Activated T-helper 1 cell treated with Interleukin-2 at 50 U/mL for 16 hours (primary cell): ENCODE measurements at regions not wholly inside any gene's neighbourhood (a gene's known extent, or its start where the extent isn't known, plus 50 kb on each side); places are given as distances from the start of the nearest gene placed in this dataset.
A peak's percentile ranks its signal among the peaks of the same experiment; 100 is the strongest.

Experiments used
- DNase-seq: peaks from one replicate; pipeline ENCODE4 v3.0.0-alpha.2; 2020; ENCODE audit warnings: low read depth

DNA sequence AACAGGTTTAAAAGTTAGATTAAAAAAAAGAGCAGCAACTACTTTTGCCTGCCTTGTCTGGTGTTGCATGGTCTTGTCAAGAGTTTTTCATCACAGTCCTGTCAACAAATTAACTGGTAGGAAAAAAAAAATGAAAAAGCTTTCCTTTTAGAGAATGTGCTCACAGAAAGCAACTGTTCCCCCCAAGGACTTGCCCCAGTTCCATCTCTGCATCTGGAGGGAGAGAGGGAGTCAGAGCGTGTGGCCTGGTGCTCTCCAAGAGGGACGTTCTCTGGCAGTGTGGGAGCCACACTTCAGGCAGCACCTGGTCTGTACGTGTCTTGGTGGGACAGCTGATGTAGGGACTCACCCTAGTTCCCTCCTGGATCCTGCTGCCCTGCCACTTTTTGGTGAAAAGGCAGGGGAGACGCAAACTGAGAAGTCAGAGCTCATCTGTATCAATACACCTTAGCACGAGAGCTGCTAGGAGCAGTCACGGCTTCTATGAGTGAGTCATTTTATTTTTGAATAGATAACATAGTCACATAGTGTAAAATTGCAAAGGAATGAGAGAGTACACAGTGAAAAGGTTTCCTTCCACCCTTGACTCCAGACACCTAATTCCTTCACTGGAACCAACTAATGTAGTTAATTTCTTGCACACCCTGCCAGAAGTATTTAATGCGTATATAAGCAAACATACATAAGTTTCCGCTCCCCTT lies 172.5 kb upstream of the MGAT5 start:
- no peak for DNase-seq

DNA sequence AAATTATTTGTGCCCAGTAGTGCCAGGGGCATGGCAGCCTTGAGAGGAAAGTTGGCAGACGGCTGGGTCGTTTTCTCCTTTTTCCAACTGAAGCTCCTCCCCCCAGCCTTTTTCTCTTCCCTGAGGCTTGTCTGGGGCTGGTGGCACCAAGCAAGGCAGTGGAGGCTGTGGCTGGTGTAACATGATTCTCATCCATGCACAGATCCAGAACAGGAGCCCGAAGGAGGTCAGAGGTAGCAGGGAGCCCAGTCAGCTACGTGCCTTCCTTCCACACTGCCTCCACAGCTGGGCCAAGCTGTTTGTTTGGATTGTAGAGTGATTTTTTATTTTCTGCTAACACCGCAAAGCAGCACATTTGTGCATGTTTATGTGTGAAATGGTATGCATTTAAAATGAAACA lies 170.3 kb upstream of the MGAT5 start:
- DNase-seq, result no peak

DNA sequence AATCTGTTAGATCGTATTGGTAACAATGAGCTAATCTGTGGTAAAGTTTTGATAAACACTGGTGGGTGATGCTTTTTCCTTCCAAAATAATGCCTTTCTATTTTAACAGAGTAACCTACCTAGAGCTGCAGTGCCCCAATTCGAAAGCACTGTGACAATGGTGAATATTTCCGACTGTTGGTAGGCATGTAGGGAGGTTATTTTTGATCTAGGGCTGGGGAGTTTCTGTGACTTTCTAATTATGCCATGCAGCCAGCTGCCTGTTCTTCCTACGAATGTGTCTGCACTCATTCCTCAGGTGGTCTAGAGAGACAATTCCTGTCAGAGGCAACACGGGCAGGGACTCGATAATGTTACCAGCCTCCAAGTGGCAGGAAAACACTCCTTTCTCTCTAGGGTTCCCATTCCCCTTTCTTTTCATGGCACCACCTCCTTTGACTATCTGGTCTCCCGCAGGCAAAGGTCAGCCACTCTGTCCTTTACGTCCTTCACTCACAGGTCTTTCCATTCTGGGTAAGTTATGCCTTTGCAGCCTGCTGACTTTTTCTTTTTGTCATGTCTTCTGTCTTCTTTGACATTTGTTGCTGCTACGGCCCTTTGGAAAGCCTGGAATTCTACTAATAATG lies 167.2 kb upstream of the MGAT5 start:
- DNase-seq, result no peak

DNA sequence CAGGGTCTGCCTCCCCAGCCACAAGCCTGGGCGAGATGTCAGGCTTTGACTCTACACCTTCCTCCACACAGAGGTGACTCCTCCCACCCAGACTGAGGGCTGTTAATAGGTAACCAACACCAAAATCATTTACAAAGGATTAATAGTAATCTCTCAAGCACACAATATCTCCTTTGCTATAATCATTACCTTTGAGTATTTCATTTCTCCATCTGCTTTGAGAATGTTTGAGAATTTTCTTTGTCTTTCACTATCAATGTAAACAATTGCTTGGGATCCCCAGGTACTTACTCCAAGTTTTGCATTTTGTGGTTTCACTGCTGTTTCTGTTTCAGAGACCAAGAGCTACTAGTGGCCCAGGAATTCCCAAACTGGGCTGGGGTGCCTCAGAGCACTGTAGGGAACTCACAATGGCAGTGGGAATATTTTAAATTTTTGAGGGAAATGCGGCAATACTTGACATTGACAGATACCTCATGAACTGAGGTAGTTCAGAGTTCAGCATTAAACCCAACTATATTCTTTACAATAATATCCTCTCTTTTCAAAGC lies 166.4 kb upstream of the MGAT5 start:
- no peak for DNase-seq

DNA sequence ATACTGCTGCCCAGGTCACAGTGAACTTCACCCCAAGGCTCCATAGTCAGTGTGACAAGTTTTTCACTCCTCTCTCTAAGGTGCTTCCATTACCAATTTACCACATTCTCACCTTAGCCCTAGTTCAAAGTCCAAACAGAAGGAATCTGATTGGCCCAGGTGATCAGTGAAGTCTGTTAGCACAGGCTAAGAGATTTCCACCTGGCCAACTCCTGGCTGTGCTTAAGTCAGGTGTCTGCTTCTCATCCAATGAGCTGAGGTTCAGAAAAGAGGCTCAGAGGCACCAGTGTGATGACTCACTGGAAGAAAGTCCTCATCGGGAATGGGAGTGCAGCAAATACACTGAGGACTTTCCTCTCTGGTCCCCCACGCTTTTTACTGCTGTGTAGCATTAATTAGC lies 164.4 kb upstream of the MGAT5 start:
- no peak for DNase-seq

DNA sequence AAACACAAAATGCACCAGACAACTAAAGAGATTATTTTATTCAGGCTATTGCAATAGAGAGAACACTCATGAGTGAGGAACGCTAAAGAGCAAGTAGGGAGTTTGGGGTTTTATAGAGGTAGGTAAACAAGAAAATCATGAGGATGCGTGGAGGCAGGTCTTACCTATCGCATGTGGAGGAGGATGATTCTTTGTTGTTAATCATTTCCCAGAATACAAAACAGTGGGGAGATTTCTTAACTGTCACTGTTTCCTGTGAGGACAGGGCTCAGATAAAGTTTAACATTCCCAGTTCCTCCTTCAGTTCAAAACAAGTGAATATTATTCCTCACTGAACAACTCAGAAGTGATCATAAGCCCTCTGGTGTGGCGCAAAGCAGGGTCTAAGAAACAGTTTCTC lies 156.1 kb upstream of the MGAT5 start:
- no peak for DNase-seq

DNA sequence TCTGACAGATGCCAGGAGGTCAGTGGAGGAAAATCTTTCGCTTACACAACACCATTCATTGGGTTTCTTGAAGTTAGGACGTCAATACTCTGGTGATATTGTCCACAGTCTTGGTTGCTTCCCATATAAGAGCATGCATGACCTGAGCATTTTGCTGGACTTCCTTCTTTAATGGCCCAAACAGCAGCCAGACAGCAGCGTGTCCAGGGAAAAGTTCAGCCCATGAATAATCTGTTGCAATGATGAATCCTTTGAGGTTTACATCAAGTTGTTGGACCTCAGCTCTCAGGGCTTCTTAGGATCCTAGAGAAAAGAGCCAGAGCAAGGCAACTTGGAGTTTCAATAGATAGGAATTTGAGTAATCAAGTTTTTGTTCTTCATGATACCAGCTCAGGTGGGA lies 155.6 kb upstream of the MGAT5 start:
- no peak for DNase-seq

DNA sequence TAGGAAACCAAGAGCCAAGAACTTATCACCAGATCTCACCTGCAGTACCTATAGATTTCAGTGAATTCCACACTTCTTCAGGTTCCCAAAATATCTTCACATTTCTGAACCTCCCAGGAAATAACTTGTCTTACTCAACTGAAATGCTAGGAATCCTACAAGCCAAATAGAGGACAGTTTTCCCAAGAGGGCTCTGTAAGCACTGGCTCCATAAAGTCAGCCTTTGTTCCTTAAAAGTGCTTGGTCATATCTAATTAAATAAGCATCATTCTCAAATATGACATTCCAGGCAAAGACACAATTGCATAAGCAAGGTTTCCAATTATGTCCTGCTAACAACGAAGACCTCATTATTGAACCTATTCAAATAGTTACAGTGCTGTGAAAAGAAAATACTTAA lies 154.6 kb upstream of the MGAT5 start:
- no peak for DNase-seq

DNA sequence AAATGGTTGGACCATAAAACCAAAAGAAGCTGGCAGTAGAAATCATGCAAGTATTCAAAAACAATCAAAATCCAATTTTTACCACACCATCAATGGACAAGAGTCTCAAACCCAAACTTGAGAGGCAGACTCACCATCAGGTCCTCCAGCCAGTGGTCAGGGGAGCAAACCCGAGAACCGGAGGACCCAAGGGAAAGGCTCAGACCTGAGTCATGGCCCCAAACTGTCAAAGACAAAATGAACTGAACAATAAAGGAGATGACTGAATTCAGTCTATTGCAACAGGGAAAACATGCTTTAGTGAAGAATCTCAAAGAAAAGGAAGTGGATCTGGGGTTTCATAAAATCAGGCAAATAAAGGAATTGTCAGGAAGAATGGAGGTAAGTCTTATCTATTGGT lies 150.7 kb upstream of the MGAT5 start:
- no peak for DNase-seq

DNA sequence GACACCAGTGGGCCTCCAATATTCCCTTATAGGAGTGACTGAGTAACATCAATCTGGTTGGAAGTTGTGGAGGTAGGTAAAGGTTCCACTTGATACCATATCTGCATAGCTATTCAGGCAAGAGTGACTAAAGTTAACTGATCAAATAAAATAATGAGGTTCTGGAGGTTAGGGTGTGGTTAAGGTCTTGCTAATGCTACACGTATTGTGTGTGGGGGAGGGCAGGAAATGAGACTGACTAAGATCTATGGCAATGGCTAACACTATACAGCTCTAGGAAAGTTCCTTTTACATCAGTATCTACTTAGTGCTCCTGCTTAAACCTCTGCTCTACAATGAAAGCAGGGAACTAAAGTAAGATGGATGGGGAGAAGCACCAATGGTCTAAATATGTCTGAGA lies 149.1 kb upstream of the MGAT5 start:
- no peak for DNase-seq

DNA sequence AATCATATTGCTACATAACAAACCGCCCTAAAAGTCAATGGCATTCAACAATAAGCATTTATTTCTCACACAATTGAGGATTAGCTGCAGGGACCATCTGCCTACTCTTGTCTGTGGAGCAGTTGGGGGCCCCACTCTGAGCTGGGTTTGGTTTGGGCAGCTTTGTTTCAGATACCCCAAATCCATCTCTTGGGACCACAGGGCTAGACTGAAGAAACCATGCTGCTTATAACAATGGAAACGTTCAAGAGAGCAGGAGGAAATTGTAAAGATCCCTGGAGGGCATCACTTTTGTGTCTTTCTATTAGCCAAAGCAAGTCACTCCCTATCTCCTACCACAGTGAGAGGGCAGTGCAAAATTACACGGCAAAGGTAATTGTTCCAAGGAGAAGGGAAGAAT lies 146.5 kb upstream of the MGAT5 start:
- DNase-seq, result no peak

DNA sequence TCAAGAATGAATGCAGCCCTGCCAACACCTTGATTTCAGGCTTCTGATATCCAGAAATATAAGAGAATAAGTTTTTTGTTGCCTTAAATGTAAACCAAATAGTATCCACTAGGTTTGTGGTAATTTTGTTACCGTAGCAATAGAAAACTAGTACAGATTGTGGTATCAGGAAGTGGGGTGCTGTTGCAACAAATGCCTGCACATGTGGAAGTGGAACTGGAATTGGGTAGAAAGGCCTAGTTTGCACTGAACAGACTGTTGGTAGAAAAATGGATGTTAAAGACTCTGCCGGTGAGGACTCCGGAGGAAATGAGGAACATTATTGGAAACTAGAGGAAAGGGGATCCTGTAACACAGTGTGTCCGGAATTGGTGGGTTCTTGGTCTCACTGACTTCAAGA lies 145.8 kb upstream of the MGAT5 start:
- DNase-seq, result no peak

DNA sequence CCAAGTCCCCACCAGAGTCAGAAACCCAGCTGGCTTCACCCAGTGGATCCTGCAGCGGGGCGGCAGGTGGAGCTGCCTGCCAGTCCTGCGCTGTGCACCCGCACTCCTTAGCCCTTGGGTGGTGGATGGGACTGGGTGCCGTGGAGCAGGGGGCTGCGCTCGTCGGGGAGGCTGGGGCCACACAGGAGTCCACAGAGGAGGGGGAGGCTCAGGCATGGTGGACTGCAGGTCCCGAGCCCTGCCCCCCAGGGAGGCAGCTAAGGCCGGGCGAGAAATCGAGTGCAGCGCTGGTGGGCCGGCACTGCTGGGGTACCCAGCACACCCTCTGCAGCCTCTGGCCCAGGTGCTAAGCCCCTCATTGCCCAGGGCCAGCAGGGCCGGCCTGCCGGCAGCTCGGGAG lies 144.6 kb upstream of the MGAT5 start:
- DNase-seq, result no peak

DNA sequence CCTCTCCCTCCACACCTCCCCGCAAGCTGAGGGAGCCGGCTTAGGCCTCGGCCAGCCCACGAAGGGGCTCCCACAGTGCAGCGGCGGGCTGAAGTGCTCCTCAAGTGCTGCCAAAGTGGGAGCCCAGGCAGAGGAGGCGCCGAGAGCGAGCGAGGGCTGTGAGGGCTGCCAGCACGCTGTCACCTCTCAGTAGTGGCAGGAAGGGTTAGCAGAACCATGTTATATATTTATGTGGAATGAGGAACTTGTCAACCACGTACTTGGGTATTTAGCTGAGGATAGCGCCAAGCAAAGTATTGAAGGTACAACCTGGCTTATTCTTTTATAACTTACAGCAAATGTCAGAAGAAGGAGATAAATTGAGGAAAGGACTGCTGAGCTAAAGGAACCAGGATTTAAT lies 144.1 kb upstream of the MGAT5 start:
- no peak for DNase-seq

DNA sequence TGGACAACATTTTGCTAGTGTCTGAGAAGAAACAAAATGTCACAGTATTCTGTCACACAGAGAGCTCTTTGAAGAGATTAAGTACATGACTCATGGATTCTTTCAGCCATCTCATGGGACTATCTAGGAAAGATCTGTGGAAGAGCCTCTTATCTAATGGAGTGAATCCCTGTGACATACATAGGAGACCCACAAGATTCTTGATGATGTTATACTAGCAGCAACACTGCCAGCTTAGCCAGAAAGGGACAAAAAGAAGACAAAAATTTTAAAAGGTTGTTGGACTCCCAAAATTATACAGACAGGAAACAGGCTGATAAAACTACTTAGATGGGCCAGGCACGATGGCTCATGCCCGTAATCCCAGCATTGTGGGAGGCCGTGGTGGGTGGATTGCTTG lies 143.3 kb upstream of the MGAT5 start:
- DNase-seq, result no peak

DNA sequence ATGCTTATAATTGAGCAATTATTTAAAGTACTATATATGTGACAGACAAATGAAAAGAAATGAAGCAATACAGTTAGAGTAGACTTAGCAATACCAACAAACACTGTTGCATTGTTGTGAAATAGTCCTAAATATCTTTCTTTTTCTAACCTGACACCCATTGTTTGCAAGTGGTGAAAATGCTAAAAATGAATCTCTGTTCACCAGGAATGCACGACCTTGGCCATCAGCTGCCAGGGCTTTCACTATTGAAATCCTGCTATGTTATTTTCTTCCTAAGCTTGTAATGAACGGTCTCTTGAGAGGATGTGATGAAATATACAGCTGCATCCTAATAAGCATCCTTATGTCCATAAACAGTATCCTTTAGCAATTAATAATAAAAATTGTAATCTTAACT lies 136.2 kb upstream of the MGAT5 start:
- DNase-seq, result no peak

DNA sequence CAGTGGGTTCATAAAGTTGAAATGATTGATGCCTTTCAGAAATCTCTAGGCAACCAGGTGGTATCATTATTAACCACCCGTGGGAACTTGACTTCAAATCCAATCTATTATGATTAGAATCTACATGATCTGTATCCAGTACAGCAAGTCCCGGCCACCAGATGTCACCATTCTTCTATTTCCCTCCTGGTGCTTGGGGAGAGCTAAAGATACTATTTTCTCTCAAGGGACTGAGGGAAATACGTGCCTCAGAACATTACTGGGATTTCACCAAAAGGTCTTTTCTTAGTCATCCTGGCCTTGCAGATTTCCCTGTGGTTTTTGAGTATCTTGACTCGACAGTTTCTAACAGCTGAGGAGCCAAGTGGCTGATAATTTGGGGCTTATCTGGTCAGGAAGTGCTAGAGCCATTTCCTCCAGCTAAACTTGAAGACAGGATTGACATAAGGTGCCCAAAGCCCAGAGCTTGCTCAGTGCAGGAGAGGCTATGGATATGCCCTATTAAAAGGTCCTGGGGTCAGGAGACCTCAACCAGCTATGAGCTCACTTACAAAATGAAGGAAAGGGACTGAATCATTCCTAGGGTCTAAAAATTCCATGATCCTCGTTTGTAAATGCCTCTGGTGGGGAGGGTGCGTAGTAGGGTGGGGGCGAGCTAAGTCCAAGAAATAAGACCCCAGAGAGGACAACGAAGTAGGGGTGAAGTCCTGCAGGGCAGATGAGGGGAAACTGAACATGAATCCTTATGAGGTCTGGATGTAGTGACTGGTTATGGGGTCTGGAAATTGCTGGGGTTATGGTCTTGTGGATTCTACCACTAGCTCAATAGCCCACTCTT lies 135.4 kb upstream of the MGAT5 start:
- DNase-seq, result peak; percentile 64

DNA sequence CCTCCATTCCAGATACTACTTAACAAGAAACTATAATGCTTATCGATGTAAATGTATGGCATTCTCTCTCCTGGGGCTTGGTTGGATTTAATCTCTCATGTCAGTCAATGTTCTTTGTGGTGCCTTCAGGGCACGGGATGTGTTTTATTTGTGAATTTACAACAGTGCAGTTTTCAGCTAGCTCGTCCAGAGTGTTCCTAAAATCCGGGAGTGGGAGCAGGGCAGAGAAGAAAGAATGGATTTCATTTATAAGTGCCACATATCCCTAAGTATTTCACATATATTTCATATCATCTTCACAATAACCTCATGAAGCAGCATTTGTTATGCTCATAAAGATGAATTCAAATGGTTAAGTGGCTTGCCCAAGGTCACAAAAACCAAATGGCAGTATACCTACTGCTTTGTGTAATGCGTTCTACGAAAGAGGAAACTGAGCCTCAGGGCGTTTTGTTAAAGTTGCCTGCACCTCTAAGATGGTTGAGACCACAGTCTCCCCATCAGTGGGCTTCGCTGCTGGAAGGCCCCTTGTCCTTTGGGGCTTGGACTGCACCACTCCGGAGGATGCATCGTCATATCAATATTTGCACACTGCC lies 134.7 kb upstream of the MGAT5 start:
- DNase-seq, result no peak

DNA sequence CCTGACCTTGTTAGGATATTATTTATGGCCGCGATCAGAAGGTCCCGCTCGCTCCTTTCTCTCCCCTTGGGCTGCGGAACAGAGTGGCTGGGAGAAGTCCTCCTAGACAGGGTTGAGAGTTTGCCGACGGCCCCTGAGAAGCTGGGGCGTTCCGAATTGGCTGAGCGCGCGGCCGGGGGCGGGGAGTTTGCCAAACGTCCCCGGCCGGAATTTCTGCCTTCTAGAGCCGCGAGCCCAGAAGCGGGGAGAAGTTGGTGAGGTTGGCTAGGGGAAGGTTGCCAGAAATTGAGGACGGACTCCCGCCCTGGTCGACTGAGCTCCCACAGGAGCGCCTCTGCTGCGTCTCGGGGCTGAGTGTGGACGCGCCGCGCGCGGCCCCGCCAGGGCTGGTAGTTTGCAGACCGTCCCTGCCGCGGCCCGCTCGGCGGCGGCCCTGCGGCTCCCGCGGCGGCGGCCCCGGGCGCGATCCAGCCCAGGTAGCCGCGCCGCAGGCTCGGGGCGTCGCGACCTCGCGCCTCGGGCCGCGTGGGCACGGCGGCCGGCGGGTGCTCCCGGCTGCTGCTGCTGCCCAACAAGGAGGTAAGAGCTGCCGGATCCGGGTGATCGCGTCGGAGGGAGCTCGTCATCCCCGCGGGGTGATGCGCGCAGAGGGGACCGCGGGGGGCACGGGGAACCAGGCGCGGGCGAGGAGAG lies 134.0 kb upstream of the MGAT5 start:
- peak; percentile 65 for DNase-seq

DNA sequence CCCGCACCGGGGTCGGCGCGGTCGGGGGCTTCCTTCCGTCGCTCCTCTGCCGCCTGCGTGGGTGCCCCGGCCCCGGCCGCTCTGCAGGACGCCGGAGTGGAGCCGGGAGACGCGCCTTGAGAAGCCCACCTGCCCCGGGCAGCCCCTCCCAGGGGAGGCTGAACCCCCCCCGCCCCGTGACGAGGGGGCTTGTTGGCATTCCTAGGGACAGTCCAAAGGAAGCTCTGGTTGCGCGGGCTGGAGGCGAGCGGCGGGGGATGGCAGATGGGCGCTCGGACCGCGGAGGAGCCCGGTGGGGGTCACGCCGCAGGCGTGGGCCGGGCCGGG lies 133.5 kb upstream of the MGAT5 start:
- peak; percentile 18 for DNase-seq

DNA sequence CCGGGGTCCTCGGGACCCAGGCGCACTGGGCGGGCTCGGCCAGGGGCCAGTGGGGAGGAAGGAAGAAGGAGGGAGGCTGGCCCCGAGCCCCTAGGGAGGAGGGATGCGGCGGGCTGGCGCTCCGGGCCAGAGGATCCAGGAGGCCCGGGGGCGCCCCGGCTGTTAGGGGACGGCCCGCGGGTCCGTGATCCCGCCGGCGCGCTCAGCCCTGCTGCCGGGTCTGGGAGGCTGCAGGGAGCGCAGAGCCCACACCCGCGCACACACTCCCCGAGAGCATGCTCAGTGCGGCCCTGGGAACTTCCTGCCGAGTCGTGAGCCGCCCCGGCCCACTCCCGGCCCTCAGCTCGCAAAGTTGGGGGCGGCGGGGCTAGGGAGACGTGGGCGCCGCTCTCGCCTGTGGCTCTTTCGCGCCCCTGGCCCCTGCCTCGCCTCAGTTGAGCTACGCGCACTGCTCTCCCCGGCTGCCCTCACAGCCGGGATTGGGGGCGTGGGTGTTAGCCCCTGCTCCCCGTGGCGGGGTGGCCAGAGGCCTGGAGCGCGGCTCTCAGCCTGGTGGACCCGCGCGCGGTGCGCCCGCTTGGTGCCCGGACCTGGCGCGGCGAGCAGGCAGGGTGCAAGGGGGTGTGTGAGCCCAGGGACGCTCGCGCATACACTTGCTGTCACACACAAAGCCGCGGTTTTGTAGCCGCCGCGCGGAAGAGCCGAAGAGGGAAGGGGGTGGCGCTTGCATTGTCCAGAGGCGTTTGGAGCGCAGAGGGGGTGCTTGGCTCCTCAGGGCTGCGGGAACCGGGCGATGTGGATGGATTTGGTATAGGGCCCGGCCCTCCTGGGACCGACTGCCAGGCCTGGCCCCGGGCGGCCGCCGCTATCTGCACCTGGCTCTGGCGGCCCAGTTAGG lies 132.9 kb upstream of the MGAT5 start:
- peak; percentile 52 for DNase-seq
